IMR-90 (cell line): ENCODE measurements at regions not wholly inside any gene's neighbourhood (a gene's known extent, or its start where the extent isn't known, plus 50 kb on each side); places are given as distances from the start of the nearest gene placed in this dataset.
A peak's percentile ranks its signal among the peaks of the same experiment; 100 is the strongest.

ENCODE experiments used
- ATAC-seq: fragments of 200-7000 bp; cut with Tn5 transposase; 2 replicates; pipeline ENCODE4 v1.9.1; 2020; ENCODE audit warnings: low read depth, mild to moderate bottlenecking, moderate library complexity
- BruUV-seq: library from RNA; stranded (reverse); fragments of 400-500 nt; replicated peaks from 2 replicates; lab custom pipeline; 2021; lab: Mats Ljungman, UMichigan
- CTCF ChIA-PET: fragments of 300-600 bp; formaldehyde crosslinking; extraction: SDS; loops from one replicate; lab custom pipeline; 2021; ENCODE audit warnings: antibody characterized with exemption; lab: Yijun Ruan, JAX
- POLR2A ChIA-PET: fragments of 300-600 bp; sonication (Branson Sonifier 250); formaldehyde crosslinking; loops from one replicate; lab custom pipeline; 2022; ENCODE audit warnings: antibody characterized with exemption; ENCODE audit not compliant: unreplicated experiment; lab: Charles Lee
- DNase-seq: peaks from one replicate; pipeline ENCODE4 v3.0.0; 2013
- H2AFZ ChIP-seq: replicated peaks from 2 replicates; pipeline ENCODE3; 2013; ENCODE audit warnings: low read length, mild to moderate bottlenecking; ENCODE audit not compliant: poor library complexity
- H2AK5ac ChIP-seq: 2 replicates; pipeline ENCODE4 v1.6.1; 2013; ENCODE audit warnings: low read depth, low read length, inconsistent platforms
- H2AK9ac ChIP-seq: replicated peaks from 2 replicates; pipeline ENCODE3; 2013; ENCODE audit warnings: mild to moderate bottlenecking, low read depth, low read length, moderate library complexity; ENCODE audit not compliant: poor library complexity
- H2BK120ac ChIP-seq: 2 replicates; pipeline ENCODE4 v1.6.1; 2013; ENCODE audit warnings: low read depth, low read length, inconsistent platforms
- H2BK15ac ChIP-seq: 3 replicates; pipeline ENCODE4 v1.6.1; 2013; ENCODE audit warnings: low read depth, low read length, inconsistent platforms
- H2BK20ac ChIP-seq: 2 replicates; pipeline ENCODE4 v1.6.1; 2013; ENCODE audit warnings: low read depth, mild to moderate bottlenecking, inconsistent platforms, low read length, moderate library complexity
- H2BK5ac ChIP-seq: 2 replicates; pipeline ENCODE4 v1.6.1; 2013; ENCODE audit warnings: mild to moderate bottlenecking, low read depth, low read length, inconsistent platforms; ENCODE audit not compliant: poor library complexity, severe bottlenecking
- H3K14ac ChIP-seq: replicated peaks from 2 replicates; pipeline ENCODE4 v1.6.1; 2013; ENCODE audit warnings: low read depth, low read length, inconsistent platforms
- H3K18ac ChIP-seq: 2 replicates; pipeline ENCODE4 v1.6.1; 2013; ENCODE audit warnings: low read depth, low read length, control low read depth
- H3K23ac ChIP-seq: 2 replicates; pipeline ENCODE4 v1.6.1; 2013; ENCODE audit warnings: low read depth, low read length, inconsistent platforms
- H3K27ac ChIP-seq: 2 replicates; pipeline ENCODE4 v1.5.1; 2013; ENCODE audit warnings: mild to moderate bottlenecking, control low read depth, low read length; ENCODE audit not compliant: insufficient read depth
- H3K27me3 ChIP-seq: 2 replicates; pipeline ENCODE4 v1.6.1; 2013; ENCODE audit warnings: low read length; ENCODE audit not compliant: control insufficient read depth, insufficient read depth
- H3K36me3 ChIP-seq: 2 replicates; pipeline ENCODE4 v1.6.1; 2013; ENCODE audit warnings: low read length, mixed read lengths; ENCODE audit not compliant: control insufficient read depth, insufficient read depth
- H3K4ac ChIP-seq: 2 replicates; pipeline ENCODE4 v1.6.1; 2013; ENCODE audit warnings: low read depth, low read length, inconsistent platforms
- H3K4me1 ChIP-seq: 2 replicates; pipeline ENCODE4 v1.6.1; 2013; ENCODE audit warnings: low read length, mixed read lengths; ENCODE audit not compliant: control insufficient read depth, insufficient read depth
- H3K4me2 ChIP-seq: 2 replicates; pipeline ENCODE4 v1.6.1; 2013; ENCODE audit warnings: low read depth, mild to moderate bottlenecking, control low read depth, low read length, moderate library complexity
- H3K4me3 ChIP-seq: 2 replicates; pipeline ENCODE4 v1.5.1; 2013; ENCODE audit warnings: low read depth, mild to moderate bottlenecking, control low read depth, low read length, moderate library complexity; ENCODE audit not compliant: insufficient read depth
- H3K56ac ChIP-seq: 2 replicates; pipeline ENCODE4 v1.6.1; 2013; ENCODE audit warnings: low read length, inconsistent platforms; ENCODE audit not compliant: insufficient read depth; ENCODE audit errors: extremely low read depth
- H3K79me1 ChIP-seq, 2 experiments: 2 replicates each; pipeline ENCODE4 v1.6.1; 2013; ENCODE audit warnings: low read length in 2 of 2, inconsistent platforms in 1 of 2, low read depth in 1 of 2
- H3K9ac ChIP-seq: 2 replicates; pipeline ENCODE4 v1.6.1; 2013; ENCODE audit warnings: low read depth, low read length, control low read depth
- H3K9me1 ChIP-seq: 2 replicates; pipeline ENCODE4 v1.6.1; 2013; ENCODE audit warnings: low read length, inconsistent platforms; ENCODE audit not compliant: insufficient read depth
- H3K9me3 ChIP-seq: 2 replicates; pipeline ENCODE4 v1.6.1; 2013; ENCODE audit warnings: low read length; ENCODE audit not compliant: control insufficient read depth, insufficient read depth
- H4K20me1 ChIP-seq: 2 replicates; pipeline ENCODE4 v1.6.1; 2013; ENCODE audit warnings: low read length, inconsistent platforms; ENCODE audit not compliant: insufficient read depth
- H4K5ac ChIP-seq: 2 replicates; pipeline ENCODE4 v1.6.1; 2013; ENCODE audit warnings: mild to moderate bottlenecking, low read depth, low read length, control low read depth
- H4K8ac ChIP-seq, 2 experiments: 2 replicates each; pipeline ENCODE4 v1.6.1; 2013; ENCODE audit warnings: low read depth in 2 of 2, low read length in 2 of 2, control low read depth in 1 of 2, inconsistent platforms in 1 of 2
- H4K91ac ChIP-seq: 2 replicates; pipeline ENCODE4 v1.6.1; 2013; ENCODE audit warnings: low read depth, low read length, inconsistent platforms; ENCODE audit not compliant: insufficient read depth
- CEBPB ChIP-seq: IDR thresholded peaks from 2 replicates; pipeline ENCODE4 v1.6.1; 2012; ENCODE audit warnings: low read depth, low read length, improper control_type of control experiment
- CHD1 ChIP-seq: IDR thresholded peaks from 2 replicates; pipeline ENCODE4 v1.6.1; 2012; ENCODE audit warnings: low read depth, low read length, improper control_type of control experiment
- CTCF ChIP-seq: conservative IDR thresholded peaks from 2 replicates; pipeline ENCODE4 v1.5.1; 2012; ENCODE audit warnings: mild to moderate bottlenecking, low read depth, low read length, improper control_type of control experiment
- MAFK ChIP-seq: IDR thresholded peaks from 2 replicates; pipeline ENCODE4 v1.6.1; 2012; ENCODE audit warnings: low read depth, low read length, improper control_type of control experiment
- MAZ ChIP-seq: IDR thresholded peaks from 2 replicates; pipeline ENCODE4 v1.6.1; 2012; ENCODE audit warnings: low read depth, mild to moderate bottlenecking, low read length, improper control_type of control experiment, moderate library complexity, borderline replicate concordance
- RAD21 ChIP-seq: IDR thresholded peaks from 2 replicates; pipeline ENCODE4 v1.6.1; 2012; ENCODE audit warnings: low read length, improper control_type of control experiment
- RCOR1 ChIP-seq: IDR thresholded peaks from 2 replicates; pipeline ENCODE4 v1.6.1; 2012; ENCODE audit warnings: mild to moderate bottlenecking, low read length, improper control_type of control experiment; ENCODE audit not compliant: insufficient replicate concordance
- WGBS, 2 experiments: methylation state at CpG; one replicate each; pipeline versions ENCODE4 v1.1.5 to v1.1.7; 2013; ENCODE audit warnings: missing lambda C conversion rate in 2 of 2; ENCODE audit not compliant: insufficient read length in 1 of 2; ENCODE audit errors: extremely low coverage in 2 of 2; 5-methylcytosine and 5-hydroxymethylcytosine counted together
- dilution Hi-C: fragments of 300-500 bp; cut with HindIII; formaldehyde crosslinking; loops from one replicate; pipeline ENCODE4 v1.14.3; 2018; ENCODE audit warnings: low sequenced_read_pairs; ENCODE audit not compliant: unreplicated experiment
- in situ Hi-C: fragments of 300-500 bp; cut with MboI; formaldehyde crosslinking; loops from 3 replicates; pipeline ENCODE4 v1.14.3; 2019; ENCODE audit warnings: low sequenced_read_pairs, inconsistent platforms, mixed read lengths
- intact Hi-C: fragments of 100-400 bp; cut with micrococcal nuclease; formaldehyde crosslinking; loops from 2 replicates; pipeline ENCODE4 v1.10.0; 2022
- TF ChIP-seq, protein P1 (sequence below): fragments of 150-350 bp; IDR thresholded peaks from 2 replicates; pipeline ENCODE4 v1.6.1; 2016; ENCODE audit warnings: low read depth, mild to moderate bottlenecking, low read length, moderate library complexity, borderline replicate concordance
- TF ChIP-seq, protein P2 (sequence below): fragments of 150-350 bp; IDR thresholded peaks from 2 replicates; pipeline ENCODE4 v1.6.1; 2017; ENCODE audit warnings: mild to moderate bottlenecking, antibody characterized with exemption, low read length, low read depth

DNA sequence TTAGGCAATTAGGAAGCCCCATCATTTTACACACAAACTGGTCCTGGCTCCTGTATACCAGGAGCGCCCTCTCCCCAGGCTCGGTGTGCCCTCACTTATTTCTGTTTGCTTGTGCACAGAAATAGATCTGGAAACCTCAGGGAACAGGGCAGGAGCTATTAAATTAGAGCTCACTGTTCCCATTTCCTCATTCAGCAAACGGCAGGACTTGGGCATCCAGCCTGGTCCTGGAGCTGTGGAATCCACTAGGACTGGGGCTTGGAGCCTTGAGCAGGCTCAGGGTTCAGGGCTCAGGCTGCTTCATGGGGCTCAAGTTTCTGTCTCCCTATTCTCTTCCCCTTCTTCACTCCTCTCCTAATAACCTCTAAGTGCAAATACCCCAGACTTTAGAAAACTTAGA lies 91.3 kb downstream of the VCPKMT start:
- no TSS peak for BruUV-seq
- dilution Hi-C loops, result no loop called here
- peak overlapping the region; percentile 58; the same call in 1 of the 2 replicates for H4K5ac ChIP-seq
- H2BK20ac ChIP-seq, result peak overlapping the region; percentile 79
- H3K9me3 ChIP-seq, result peaks cover 9% of the 10 kb centered on the region
- no peaks in the 10 kb centered on the region for H3K27me3 ChIP-seq
- no peak overlapping the region for H3K23ac ChIP-seq
- no peak overlapping the region for H3K27ac ChIP-seq
- peak overlapping the region in 1 of 2 experiments; percentile 68; a peak in 1 of 4 replicates for H4K8ac ChIP-seq
- H2BK120ac ChIP-seq, result peak overlapping the region; percentile 89; the same call in 1 of the 2 replicates
- H3K36me3 ChIP-seq, result no peaks in the 10 kb centered on the region
- H3K56ac ChIP-seq, result no peak overlapping the region
- ChIA-PET POLR2A (no interaction called here), CTCF (interaction anchor here (0.6 to 1.2 kb wide), 2 partner anchors 152 to 163 kb away, joined by 3 to 4 read pairs; no protein-coding TSS in a partner anchor)
- H4K20me1 ChIP-seq, result peaks cover 4% of the 10 kb centered on the region; the same call in 1 of the 2 replicates
- intact Hi-C loops, result no loop called here
- H2AK5ac ChIP-seq, result peak overlapping the region; percentile 94; the same call in 1 of the 2 replicates
- no peak for ATAC-seq
- H2BK5ac ChIP-seq, result peak overlapping the region; percentile 98
- peak overlapping the region; percentile 88 for H4K91ac ChIP-seq
- peak overlapping the region; percentile 1; the same call in 1 of the 3 replicates for H2BK15ac ChIP-seq
- no peak overlapping the region for H3K4me2 ChIP-seq
- H3K14ac ChIP-seq, result 0 out of 2 replicates have a peak overlapping the region, but pooled peaks have one; percentile 14
- H3K4me3 ChIP-seq, result no peak overlapping the region
- H3K18ac ChIP-seq, result no peak overlapping the region; the same call in 1 of the 2 replicates
- WGBS, 2 experiments, result 90% methylated on average over 2 of the region's 3 CpGs; no CpG with 5 or more reads in 1 of the 2 experiments
- no peak overlapping the region for H2AFZ ChIP-seq
- in situ Hi-C loops, result no loop called here
- peak overlapping the region; percentile 88 for H3K4ac ChIP-seq
- H3K4me1 ChIP-seq, result peaks cover 7% of the 10 kb centered on the region
- no peak overlapping the region for H2AK9ac ChIP-seq
- H3K9ac ChIP-seq, result no peak overlapping the region
- TF ChIP-seq CTCF (no peak), CEBPB (no peak), RAD21 (no peak), MAZ (no peak), RCOR1 (no peak), MAFK (no peak), CHD1 (no peak)
- TF ChIP-seq, protein P1, sequence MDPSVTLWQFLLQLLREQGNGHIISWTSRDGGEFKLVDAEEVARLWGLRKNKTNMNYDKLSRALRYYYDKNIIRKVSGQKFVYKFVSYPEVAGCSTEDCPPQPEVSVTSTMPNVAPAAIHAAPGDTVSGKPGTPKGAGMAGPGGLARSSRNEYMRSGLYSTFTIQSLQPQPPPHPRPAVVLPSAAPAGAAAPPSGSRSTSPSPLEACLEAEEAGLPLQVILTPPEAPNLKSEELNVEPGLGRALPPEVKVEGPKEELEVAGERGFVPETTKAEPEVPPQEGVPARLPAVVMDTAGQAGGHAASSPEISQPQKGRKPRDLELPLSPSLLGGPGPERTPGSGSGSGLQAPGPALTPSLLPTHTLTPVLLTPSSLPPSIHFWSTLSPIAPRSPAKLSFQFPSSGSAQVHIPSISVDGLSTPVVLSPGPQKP, result no peak
- TF ChIP-seq, protein P2, sequence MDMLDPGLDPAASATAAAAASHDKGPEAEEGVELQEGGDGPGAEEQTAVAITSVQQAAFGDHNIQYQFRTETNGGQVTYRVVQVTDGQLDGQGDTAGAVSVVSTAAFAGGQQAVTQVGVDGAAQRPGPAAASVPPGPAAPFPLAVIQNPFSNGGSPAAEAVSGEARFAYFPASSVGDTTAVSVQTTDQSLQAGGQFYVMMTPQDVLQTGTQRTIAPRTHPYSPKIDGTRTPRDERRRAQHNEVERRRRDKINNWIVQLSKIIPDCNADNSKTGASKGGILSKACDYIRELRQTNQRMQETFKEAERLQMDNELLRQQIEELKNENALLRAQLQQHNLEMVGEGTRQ, result no peak
- no peaks in the 10 kb centered on the region for H3K9me1 ChIP-seq
- no peaks in the 10 kb centered on the region; a peak in 1 of 4 replicates for H3K79me1 ChIP-seq
- no peak for DNase-seq
